Lower leg skin (tissue), 4 donors: ENCODE measurements at regions not wholly inside any gene's neighbourhood (a gene's known extent, or its start where the extent isn't known, plus 50 kb on each side); places are given as distances from the start of the nearest gene placed in this dataset.

ENCODE experiments used
- DNase-seq, 2 donors: peaks; one replicate each; pipeline ENCODE4 v3.0.0-alpha.2; 2019; ENCODE audit warnings: low spot score in 2 of 2
- H3K4me3 ChIP-seq: fragments of 200-600 bp; sonication (generic); 2 replicates; pipeline ENCODE4 v1.5.1; 2017; ENCODE audit warnings: mild to moderate bottlenecking, low read depth; ENCODE audit not compliant: poor library complexity, severe bottlenecking
- POLR2A ChIP-seq, 2 donors: fragments of 450-650 bp; IDR thresholded peaks; one replicate each; pipeline ENCODE4 v1.6.1; 2016 to 2017; ENCODE audit warnings: antibody characterized with exemption in 2 of 2, mild to moderate bottlenecking in 1 of 2, moderate library complexity in 1 of 2
- WGBS, 2 donors: methylation state at CpG; one replicate each; pipeline ENCODE4 v1.1.5; 2018; 5-methylcytosine and 5-hydroxymethylcytosine counted together
- intact Hi-C: fragments of 100-400 bp; cut with DNase I; formaldehyde crosslinking; loops from one replicate; pipeline ENCODE4 v1.15.0; 2023; ENCODE audit warnings: low total_unique reads
- TF ChIP-seq, protein P1 (sequence below), 3 donors: fragments of 450-650 bp; IDR thresholded peaks; one replicate each; pipeline ENCODE4 v1.5.1; 2016; ENCODE audit warnings: antibody characterized with exemption in 3 of 3, mild to moderate bottlenecking in 3 of 3, moderate library complexity in 2 of 3

- TF ChIP-seq, protein P1, sequence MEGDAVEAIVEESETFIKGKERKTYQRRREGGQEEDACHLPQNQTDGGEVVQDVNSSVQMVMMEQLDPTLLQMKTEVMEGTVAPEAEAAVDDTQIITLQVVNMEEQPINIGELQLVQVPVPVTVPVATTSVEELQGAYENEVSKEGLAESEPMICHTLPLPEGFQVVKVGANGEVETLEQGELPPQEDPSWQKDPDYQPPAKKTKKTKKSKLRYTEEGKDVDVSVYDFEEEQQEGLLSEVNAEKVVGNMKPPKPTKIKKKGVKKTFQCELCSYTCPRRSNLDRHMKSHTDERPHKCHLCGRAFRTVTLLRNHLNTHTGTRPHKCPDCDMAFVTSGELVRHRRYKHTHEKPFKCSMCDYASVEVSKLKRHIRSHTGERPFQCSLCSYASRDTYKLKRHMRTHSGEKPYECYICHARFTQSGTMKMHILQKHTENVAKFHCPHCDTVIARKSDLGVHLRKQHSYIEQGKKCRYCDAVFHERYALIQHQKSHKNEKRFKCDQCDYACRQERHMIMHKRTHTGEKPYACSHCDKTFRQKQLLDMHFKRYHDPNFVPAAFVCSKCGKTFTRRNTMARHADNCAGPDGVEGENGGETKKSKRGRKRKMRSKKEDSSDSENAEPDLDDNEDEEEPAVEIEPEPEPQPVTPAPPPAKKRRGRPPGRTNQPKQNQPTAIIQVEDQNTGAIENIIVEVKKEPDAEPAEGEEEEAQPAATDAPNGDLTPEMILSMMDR (IDR thresholded peaks at IDR 0.05) = no peak
- no peak for TF ChIP-seq POLR2A (IDR thresholded peaks at IDR 0.05)
- intact Hi-C loops = loop anchor here (10.0 kb wide), 1 partner anchor 1171 kb away; no protein-coding TSS in a partner anchor
- no peak overlapping the region for H3K4me3 ChIP-seq
- WGBS, 2 donors = 84 to 87% methylated on average over 2 of the region's 2 CpGs
- no peak for DNase-seq
Observed at GRCh38 chr4:79044141-79044659, 105.0 kb upstream of the PAQR3 start.

GRCh38 chr4:79043138-79043537 is 103.9 kb upstream of the PAQR3 start:
- TF ChIP-seq, protein P1 (IDR thresholded peaks at IDR 0.05) = no peak
- TF ChIP-seq POLR2A (IDR thresholded peaks at IDR 0.05) = no peak
- intact Hi-C loops = loop anchor here (10.0 kb wide), 1 partner anchor 1172 kb away; no protein-coding TSS in a partner anchor
- DNase-seq = no peak
- H3K4me3 ChIP-seq = no peak overlapping the region
- 85% methylated on average over 6 of the region's 6 CpGs for WGBS, 2 donors

- intact Hi-C loops = loop anchor here (10.0 kb wide), 1 partner anchor 1173 kb away; no protein-coding TSS in a partner anchor
- no peak overlapping the region for H3K4me3 ChIP-seq
- DNase-seq = no peak
- WGBS, 2 donors = 93 to 97% methylated on average over 1 of the region's 1 CpG
- TF ChIP-seq POLR2A (IDR thresholded peaks at IDR 0.05) = no peak
- TF ChIP-seq, protein P1 (IDR thresholded peaks at IDR 0.05) = no peak
Observed at GRCh38 chr4:79042079-79042674, 102.9 kb upstream of the PAQR3 start.

DNA sequence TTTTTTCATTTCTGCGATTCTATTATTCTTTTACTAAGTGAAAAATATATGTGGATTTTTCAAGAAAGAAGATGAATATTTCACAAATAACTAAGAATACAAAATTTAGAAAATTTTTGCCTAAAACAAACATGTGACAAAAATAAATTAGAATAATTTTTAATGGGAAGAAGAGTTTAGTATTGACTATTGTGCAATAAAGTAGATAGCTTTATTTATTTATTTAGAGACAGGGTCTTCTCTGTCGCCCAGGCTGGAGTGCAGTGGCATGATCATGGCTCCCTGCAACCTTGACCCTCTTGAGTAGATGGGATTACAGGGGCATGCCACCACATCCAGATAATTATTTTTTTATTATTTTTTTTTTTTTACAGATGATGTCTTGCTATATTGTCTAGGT is 95.3 kb upstream of the PAQR3 start:
- intact Hi-C loops = no loop called here
- DNase-seq = no peak
- 88 to 90% methylated on average over 2 of the region's 2 CpGs for WGBS, 2 donors

DNA sequence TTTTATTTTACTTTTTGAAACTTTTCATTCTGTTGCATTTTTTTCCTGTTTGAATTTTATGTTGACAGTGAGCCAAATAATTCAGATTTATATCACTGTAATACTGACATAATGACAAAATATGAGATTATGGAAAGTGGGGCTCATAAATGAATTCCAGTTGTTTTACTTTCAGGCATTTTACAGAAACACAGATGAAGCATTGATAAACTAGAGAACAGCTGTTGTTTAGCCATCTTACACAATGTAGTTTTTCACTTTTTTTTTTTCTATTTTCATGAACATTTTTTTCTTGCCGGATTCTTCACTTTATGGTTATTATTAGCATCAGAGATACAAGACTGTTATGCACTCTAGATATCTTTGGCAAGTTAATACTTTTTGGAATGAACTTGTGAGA is 91.7 kb upstream of the PAQR3 start:
- intact Hi-C loops = no loop called here

More for the DNA sequence above, 95.3 kb upstream of the PAQR3 start:
- no peak overlapping the region for H3K4me3 ChIP-seq
- TF ChIP-seq, protein P1 (IDR thresholded peaks at IDR 0.05) = no peak
- no peak for TF ChIP-seq POLR2A (IDR thresholded peaks at IDR 0.05)

More for the DNA sequence above, 91.7 kb upstream of the PAQR3 start:
- DNase-seq = no peak
- no peak overlapping the region for H3K4me3 ChIP-seq
- WGBS, 2 donors = 24 to 33% methylated on average over 1 of the region's 1 CpG
- TF ChIP-seq, protein P1 (IDR thresholded peaks at IDR 0.05) = no peak
- no peak for TF ChIP-seq POLR2A (IDR thresholded peaks at IDR 0.05)
